GM12875 (cell line): ENCODE measurements at regions not wholly inside any gene's neighbourhood (a gene's known extent, or its start where the extent isn't known, plus 50 kb on each side); places are given as distances from the start of the nearest gene placed in this dataset.
"Not testable (repeated sequence)": the region's sequence is repeated elsewhere in the genome, so short reads cannot be mapped to it uniquely, and the experiment has no call there.

ENCODE experiments used
- H3K4me3 ChIP-seq: one replicate; pipeline ENCODE4 v1.5.1; 2011; ENCODE audit warnings: low read depth, low read length, control low read depth
- TF ChIP-seq, protein P1 (sequence below): IDR thresholded peaks from 2 replicates; pipeline ENCODE4 v1.5.1; 2011; ENCODE audit warnings: low read depth, mild to moderate bottlenecking, control low read depth, inconsistent platforms, low read length, moderate library complexity, borderline replicate concordance; ENCODE audit not compliant: insufficient read depth

DNA sequence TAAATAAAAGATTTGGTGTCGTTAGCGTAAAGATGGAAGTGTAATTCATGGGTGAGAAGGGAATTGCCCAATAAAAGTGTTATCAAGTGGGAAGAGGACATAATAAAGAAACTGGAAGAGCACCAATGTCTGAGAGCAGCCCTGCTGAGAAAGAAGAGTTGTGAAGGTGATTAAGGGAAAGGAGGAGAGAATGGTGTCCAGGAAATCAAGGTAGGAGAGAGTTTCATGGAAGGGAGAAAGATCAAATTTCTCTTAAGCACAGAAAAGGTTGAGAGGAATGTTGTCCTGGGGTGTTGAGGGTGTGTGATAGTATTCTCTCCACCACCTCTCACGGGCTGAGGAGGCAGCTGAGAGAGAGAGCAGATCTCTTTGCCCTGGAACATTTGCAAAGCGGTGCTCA, 339.7 kb downstream of the SATB1 start:
- no peak overlapping the region for H3K4me3 ChIP-seq
- TF ChIP-seq, protein P1, sequence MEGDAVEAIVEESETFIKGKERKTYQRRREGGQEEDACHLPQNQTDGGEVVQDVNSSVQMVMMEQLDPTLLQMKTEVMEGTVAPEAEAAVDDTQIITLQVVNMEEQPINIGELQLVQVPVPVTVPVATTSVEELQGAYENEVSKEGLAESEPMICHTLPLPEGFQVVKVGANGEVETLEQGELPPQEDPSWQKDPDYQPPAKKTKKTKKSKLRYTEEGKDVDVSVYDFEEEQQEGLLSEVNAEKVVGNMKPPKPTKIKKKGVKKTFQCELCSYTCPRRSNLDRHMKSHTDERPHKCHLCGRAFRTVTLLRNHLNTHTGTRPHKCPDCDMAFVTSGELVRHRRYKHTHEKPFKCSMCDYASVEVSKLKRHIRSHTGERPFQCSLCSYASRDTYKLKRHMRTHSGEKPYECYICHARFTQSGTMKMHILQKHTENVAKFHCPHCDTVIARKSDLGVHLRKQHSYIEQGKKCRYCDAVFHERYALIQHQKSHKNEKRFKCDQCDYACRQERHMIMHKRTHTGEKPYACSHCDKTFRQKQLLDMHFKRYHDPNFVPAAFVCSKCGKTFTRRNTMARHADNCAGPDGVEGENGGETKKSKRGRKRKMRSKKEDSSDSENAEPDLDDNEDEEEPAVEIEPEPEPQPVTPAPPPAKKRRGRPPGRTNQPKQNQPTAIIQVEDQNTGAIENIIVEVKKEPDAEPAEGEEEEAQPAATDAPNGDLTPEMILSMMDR: no peak

DNA sequence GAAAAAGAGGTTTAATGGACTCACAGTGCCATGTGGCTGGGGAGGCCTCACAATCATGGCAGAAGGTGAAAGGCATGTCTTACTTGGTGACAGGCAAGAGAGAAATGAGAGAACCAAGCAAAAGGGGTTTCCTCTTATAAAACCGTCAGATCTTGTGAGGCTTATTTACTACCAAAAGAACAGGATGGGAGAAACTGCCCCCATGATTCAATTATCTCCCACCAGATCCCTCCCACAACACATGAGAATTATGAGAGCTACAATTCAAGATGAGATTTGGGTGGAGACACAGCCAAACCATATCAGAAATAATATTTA, 340.8 kb upstream of the TBC1D5 start:
- not testable (repeated sequence) for H3K4me3 ChIP-seq

DNA sequence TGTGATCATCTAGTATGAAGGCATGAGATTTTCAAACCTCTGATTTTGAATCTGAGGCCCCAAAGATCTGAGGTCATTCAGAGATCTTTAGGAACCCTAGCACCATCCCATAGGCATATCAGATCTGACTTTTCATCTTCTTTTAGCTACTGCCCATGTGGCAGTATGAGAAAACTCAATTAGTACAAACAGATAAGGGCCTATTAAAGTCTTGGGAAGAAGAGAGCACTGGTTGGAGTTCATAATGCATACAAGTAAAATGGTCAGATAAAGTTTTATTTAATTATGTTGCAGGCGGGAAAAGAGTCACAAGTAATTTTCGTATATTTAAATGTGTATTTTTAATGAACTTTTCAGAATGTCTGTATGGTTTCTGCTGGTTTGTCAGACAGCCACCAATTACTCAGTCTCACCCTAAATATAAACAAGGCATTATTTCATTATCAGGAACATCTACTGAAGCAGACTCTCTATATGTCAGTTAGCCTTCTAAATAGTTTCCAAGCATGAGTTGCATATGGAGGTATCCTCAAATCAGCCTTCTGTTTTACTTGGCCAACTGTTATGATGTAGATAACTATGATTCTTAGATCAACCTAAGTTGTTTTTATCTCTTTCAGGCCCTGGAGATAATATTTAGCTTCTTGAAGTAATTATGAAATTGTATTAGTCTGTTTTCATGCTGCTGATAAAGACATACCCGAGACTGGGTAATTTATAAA, 340.3 kb upstream of the TBC1D5 start:
- TF ChIP-seq, protein P1: no peak
- no peak overlapping the region for H3K4me3 ChIP-seq

DNA sequence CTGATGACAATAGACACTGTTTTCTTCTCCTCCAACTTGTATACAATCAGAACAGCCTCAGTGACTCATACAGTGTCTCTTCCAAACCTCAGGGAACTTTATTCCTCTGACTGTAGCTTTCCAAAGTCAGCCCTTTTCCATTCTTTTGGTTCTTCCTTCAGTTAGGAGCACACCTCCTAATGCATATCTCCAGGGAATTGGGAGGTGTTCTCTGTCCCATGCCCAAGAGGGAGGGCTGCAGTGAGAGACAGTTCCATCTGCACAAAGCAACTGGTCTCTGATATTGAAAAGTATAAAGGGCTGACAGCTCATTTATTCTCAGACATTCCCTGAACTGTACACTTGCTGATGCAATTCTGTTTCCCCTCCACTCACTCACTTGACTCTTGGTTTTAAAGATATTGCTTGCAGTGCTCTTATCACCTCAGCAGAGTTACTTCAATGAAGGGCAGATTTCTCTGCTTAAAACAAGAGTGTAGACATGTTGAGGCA, 337.8 kb upstream of the TBC1D5 start:
- TF ChIP-seq, protein P1: no peak
- H3K4me3 ChIP-seq: no peak overlapping the region

DNA sequence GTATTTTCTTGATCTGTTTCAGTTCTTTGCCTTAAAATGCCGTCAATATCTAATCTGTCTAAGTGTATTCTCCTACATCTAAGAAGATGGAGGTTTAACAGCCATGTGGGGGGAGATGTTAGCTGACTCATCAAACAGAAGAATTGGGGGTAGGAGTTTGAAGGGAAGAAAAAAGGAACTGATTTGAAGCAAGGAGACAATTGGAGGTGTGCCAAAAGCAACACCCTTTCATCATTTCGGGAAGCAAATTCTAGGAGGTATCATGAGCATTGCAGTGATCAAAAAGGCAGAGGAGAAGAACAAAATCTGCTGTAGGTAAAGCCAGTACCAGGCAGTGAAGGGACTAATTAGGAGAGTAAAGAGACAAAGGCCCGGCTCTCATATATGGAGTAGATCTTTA, 337.3 kb upstream of the TBC1D5 start:
- TF ChIP-seq, protein P1: no peak
- no peak overlapping the region for H3K4me3 ChIP-seq

DNA sequence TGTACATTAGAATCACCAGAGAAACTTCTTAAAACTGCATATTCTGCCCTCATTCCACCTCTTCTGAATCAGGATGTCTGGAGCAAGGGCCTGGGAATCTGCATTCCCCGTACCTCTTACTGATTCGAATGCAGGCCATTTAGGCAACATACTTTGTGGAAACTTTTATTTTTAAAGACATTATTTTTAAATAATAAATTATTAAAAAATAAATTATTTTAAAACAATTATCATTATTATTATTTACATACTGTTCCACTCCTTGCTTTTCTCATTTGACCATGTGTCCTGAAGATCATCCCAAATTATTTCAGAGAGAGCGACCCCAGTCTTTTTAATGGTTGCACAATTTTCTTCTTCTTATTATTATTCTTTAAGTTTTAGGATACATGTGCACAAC, 336.6 kb upstream of the TBC1D5 start:
- H3K4me3 ChIP-seq: no peak overlapping the region
- TF ChIP-seq, protein P1: no peak

DNA sequence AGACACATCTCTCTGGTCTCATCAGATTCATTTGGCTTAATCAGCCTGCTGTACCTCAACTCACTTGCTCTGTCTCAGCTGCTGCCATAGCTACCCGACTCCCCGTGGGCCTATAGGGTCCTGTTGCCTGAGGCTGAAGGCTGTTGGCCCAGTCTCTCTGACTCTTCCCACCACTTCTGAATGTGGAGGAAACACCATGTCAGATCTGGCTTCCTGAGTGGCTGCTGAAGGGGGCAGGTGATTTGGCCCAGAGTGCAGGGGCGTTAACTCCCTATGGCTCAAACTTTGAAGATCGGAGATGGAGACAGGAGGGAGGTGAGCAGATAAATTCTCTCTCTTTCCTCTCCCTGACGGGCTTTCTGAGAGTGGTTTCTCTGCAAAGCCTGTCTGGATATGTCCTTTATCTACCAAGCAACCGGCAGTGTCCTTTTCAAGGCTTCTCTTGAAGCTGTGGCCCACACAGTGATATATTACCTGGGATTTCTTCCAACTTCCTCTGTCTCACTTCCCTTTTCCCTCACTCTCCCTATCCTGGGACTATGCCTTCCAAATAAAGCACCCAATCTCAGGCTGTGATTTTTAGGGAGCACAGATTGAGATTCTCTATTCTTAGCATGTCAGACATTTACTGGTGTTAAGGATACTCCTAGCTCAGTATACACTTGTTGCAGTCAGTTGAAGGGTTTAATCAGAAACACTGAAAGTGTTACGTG, 334.9 kb upstream of the TBC1D5 start:
- H3K4me3 ChIP-seq: no peak overlapping the region
- TF ChIP-seq, protein P1: no peak
